Midbrain (tissue), 1 donor: ENCODE measurements at regions not wholly inside any gene's neighbourhood (a gene's known extent, or its start where the extent isn't known, plus 50 kb on each side); places are given as distances from the start of the nearest gene placed in this dataset.
"Not testable (repeated sequence)": the region's sequence is repeated elsewhere in the genome, so short reads cannot be mapped to it uniquely, and the experiment has no call there.

ENCODE experiments used
- DNase-seq: peaks from one replicate; lab custom pipeline; 2025; lab: John Stamatoyannopoulos, UW

GRCh38 chr5:152046361-152046760, 121.7 kb upstream of the GLRA1 start:
- DNase-seq = no peak

- DNase-seq = not testable (repeated sequence)
Measured at GRCh38 chr5:152038856-152039255, 114.2 kb upstream of the GLRA1 start.

DNA sequence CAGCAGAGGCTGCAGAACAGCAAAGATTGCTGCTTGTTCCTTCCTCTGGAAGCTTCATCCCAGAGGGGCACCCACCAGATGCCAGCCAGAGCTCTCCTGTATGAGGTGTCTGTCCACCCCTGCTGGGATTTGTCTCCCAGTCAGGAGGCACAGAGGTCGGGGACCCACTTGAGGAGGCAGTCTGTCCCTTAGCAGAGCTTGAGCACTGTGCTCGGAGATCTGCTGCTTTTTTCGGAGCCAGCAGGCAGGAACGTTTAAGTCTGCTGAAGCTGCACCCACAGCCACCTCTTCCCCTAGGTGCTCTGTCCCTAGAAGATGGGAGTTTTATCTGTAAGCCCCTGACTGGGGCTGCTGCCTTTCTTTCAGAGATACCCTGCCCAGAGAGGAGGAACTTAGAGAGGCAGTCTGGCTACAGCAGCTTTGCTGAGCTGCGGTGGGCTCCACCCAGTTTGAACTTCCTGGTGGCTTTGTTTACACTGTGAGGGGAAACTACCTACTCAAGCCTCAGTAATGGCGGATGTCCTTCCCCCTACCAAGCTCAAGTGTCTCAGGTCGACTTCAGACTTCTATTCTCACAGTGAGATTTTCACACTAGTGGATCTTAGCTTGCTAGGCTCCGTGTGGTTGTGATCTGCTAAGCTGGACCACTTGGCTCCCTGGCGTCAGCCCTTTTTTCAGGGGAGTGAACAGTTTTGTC, 101.8 kb upstream of the GLRA1 start:
- DNase-seq = not testable (repeated sequence)

DNA sequence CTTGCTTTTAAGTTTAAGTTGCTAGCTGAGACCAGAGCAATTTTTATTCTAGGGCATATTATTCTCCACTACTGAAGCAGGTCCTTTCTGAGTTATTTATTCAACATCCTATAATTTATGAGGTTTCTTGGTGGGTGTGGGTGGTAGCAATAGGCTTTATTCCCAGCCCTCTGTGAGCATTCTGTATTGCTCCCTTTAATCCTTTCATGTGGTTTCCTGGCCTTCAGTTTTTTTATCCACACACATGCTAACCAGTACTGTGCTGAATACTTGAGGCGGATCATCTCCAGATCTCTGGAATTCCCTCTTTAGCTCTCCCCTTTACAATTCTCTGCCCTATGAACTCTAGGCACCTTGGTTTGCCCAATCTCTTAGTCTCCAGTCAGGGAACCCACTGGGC, 91.8 kb upstream of the GLRA1 start:
- no peak for DNase-seq

GRCh38 chr5:152007653-152008335, 83.1 kb upstream of the GLRA1 start:
- no peak for DNase-seq

DNA sequence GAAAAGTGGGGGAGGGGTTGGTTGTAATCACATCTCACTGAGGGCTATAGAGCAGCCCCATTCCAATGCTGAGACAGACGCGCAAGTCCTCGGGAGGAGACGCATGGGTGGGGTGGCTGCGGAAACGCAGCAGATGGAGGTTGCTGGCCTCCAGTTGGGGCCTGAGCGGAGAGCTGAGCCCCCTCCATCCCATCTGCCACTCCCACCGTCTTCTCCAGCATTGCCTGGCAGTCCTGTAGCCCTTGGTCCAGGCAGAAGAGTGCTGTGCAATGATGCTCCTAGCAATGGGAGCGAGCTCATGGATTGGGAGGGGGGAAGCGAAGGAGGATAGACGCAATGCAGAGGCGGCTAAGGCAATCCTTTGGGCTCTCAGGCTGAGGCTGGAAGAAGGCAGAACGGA, 79.4 kb upstream of the GLRA1 start:
- no peak for DNase-seq
